ENCODE measurements at regions not wholly inside any gene's neighbourhood (a gene's known extent, or its start where the extent isn't known, plus 50 kb on each side); places are given as distances from the start of the nearest gene placed in this dataset.
A peak's percentile ranks its signal among the peaks of the same experiment; 100 is the strongest.
"Not testable (repeated sequence)": the region's sequence is repeated elsewhere in the genome, so short reads cannot be mapped to it uniquely, and the experiment has no call there.

- H2AK5ac ChIP-seq (ENCODE audit: low read length) = no peak overlapping the region
- no peaks in the 10 kb centered on the region for H3K79me1 ChIP-seq (ENCODE audit: low read length)
- H4K5ac ChIP-seq (ENCODE audit: low read length) = no peak overlapping the region
- no peak overlapping the region for H3K9ac ChIP-seq (ENCODE audit: low read length)
- no peak overlapping the region for H3K27ac ChIP-seq (ENCODE audit: low read depth, low read length)
- no peak overlapping the region for H3K4me3 ChIP-seq (ENCODE audit: low read length)
- H3K18ac ChIP-seq (ENCODE audit: low read length) = no peak overlapping the region
- no peak for DNase-seq
- H3K79me2 ChIP-seq (ENCODE audit: control insufficient read depth, insufficient read depth, low read length) = no peaks in the 10 kb centered on the region
- H3K4ac ChIP-seq (ENCODE audit: low read depth, low read length) = no peak overlapping the region
- H2BK5ac ChIP-seq (ENCODE audit: low read length) = no peak overlapping the region
- H3K27me3 ChIP-seq (ENCODE audit: insufficient read depth, low read length, poor library complexity) = no peaks in the 10 kb centered on the region
- H3K23ac ChIP-seq (ENCODE audit: low read length) = no peak overlapping the region
- H3K4me2 ChIP-seq (ENCODE audit: low read length) = no peak overlapping the region
- H3K56ac ChIP-seq (ENCODE audit: low read length) = no peak overlapping the region
- no peak overlapping the region for H2BK15ac ChIP-seq (replicated peaks; ENCODE audit: low read depth)
- H2BK120ac ChIP-seq (ENCODE audit: low read depth, low read length) = no peak overlapping the region
- H3K36me3 ChIP-seq (ENCODE audit: control insufficient read depth, insufficient read depth, low read length) = no peaks in the 10 kb centered on the region
- H4K8ac ChIP-seq (ENCODE audit: low read depth, low read length) = no peak overlapping the region
- H3K4me1 ChIP-seq (ENCODE audit: control insufficient read depth, low read depth, low read length) = no peaks in the 10 kb centered on the region
- no CpG with 5 or more reads among the region's 6 CpGs for WGBS (ENCODE audit: extremely low coverage, insufficient coverage, low lambda C conversion rate)
Measured at GRCh38 chr7:69208276-69208675, 390.0 kb upstream of the AUTS2 start.

- Histone ChIP-seq H3K79me1 (ENCODE audit: low read length) (no peaks in the 10 kb centered on the region), H4K8ac (ENCODE audit: low read depth, low read length) (no peak overlapping the region), H3K36me3 (ENCODE audit: control insufficient read depth, insufficient read depth, low read length) (no peaks in the 10 kb centered on the region), H3K4me1 (ENCODE audit: control insufficient read depth, low read depth, low read length) (no peaks in the 10 kb centered on the region), H3K4me2 (ENCODE audit: low read length) (no peak overlapping the region), H4K5ac (ENCODE audit: low read length) (no peak overlapping the region), H3K27ac (ENCODE audit: low read depth, low read length) (no peak overlapping the region), H2BK15ac (replicated peaks; ENCODE audit: low read depth) (no peak overlapping the region), H3K56ac (ENCODE audit: low read length) (no peak overlapping the region), H2AK5ac (ENCODE audit: low read length) (no peak overlapping the region), H3K4ac (ENCODE audit: low read depth, low read length) (no peak overlapping the region), H3K23ac (ENCODE audit: low read length) (no peak overlapping the region), H3K18ac (ENCODE audit: low read length) (no peak overlapping the region), H3K9ac (ENCODE audit: low read length) (no peak overlapping the region), H3K27me3 (ENCODE audit: insufficient read depth, low read length, poor library complexity) (no peaks in the 10 kb centered on the region), H3K79me2 (ENCODE audit: control insufficient read depth, insufficient read depth, low read length) (no peaks in the 10 kb centered on the region), H2BK5ac (ENCODE audit: low read length) (no peak overlapping the region), H3K4me3 (ENCODE audit: low read length) (no peak overlapping the region), H2BK120ac (ENCODE audit: low read depth, low read length) (no peak overlapping the region)
- WGBS (ENCODE audit: extremely low coverage, insufficient coverage, low lambda C conversion rate) = no CpG with 5 or more reads among the region's 6 CpGs
- DNase-seq = no peak
Measured at GRCh38 chr7:69208848-69209247, 389.4 kb upstream of the AUTS2 start.

- Histone ChIP-seq H3K79me2 (ENCODE audit: control insufficient read depth, insufficient read depth, low read length) (no peaks in the 10 kb centered on the region), H3K18ac (ENCODE audit: low read length) (no peak overlapping the region), H2BK5ac (ENCODE audit: low read length) (no peak overlapping the region), H2BK120ac (ENCODE audit: low read depth, low read length) (no peak overlapping the region), H3K36me3 (ENCODE audit: control insufficient read depth, insufficient read depth, low read length) (no peaks in the 10 kb centered on the region), H3K23ac (ENCODE audit: low read length) (no peak overlapping the region), H2BK15ac (replicated peaks; ENCODE audit: low read depth) (no peak overlapping the region), H3K27ac (ENCODE audit: low read depth, low read length) (no peak overlapping the region), H3K79me1 (ENCODE audit: low read length) (no peaks in the 10 kb centered on the region), H2AK5ac (ENCODE audit: low read length) (no peak overlapping the region), H3K4me3 (ENCODE audit: low read length) (no peak overlapping the region), H3K27me3 (ENCODE audit: insufficient read depth, low read length, poor library complexity) (no peaks in the 10 kb centered on the region), H3K9ac (ENCODE audit: low read length) (no peak overlapping the region), H4K8ac (ENCODE audit: low read depth, low read length) (no peak overlapping the region), H3K56ac (ENCODE audit: low read length) (no peak overlapping the region), H3K4me1 (ENCODE audit: control insufficient read depth, low read depth, low read length) (no peaks in the 10 kb centered on the region), H3K4me2 (ENCODE audit: low read length) (no peak overlapping the region), H4K5ac (ENCODE audit: low read length) (no peak overlapping the region), H3K4ac (ENCODE audit: low read depth, low read length) (no peak overlapping the region)
- DNase-seq = no peak
- WGBS (ENCODE audit: extremely low coverage, insufficient coverage, low lambda C conversion rate) = no CpG with 5 or more reads among the region's 10 CpGs
Measured at GRCh38 chr7:69211336-69211735, 386.9 kb upstream of the AUTS2 start.

GRCh38 chr7:69211739-69212138, 386.5 kb upstream of the AUTS2 start:
- Histone ChIP-seq H2BK120ac (ENCODE audit: low read depth, low read length) (no peak overlapping the region), H3K4me1 (ENCODE audit: control insufficient read depth, low read depth, low read length) (no peaks in the 10 kb centered on the region), H4K5ac (ENCODE audit: low read length) (no peak overlapping the region), H3K23ac (ENCODE audit: low read length) (no peak overlapping the region), H2BK15ac (replicated peaks; ENCODE audit: low read depth) (no peak overlapping the region), H3K56ac (ENCODE audit: low read length) (no peak overlapping the region), H3K9ac (ENCODE audit: low read length) (no peak overlapping the region), H3K79me1 (ENCODE audit: low read length) (no peaks in the 10 kb centered on the region), H3K27me3 (ENCODE audit: insufficient read depth, low read length, poor library complexity) (no peaks in the 10 kb centered on the region), H3K4ac (ENCODE audit: low read depth, low read length) (no peak overlapping the region), H3K4me3 (ENCODE audit: low read length) (no peak overlapping the region), H3K4me2 (ENCODE audit: low read length) (no peak overlapping the region), H3K36me3 (ENCODE audit: control insufficient read depth, insufficient read depth, low read length) (no peaks in the 10 kb centered on the region), H3K79me2 (ENCODE audit: control insufficient read depth, insufficient read depth, low read length) (no peaks in the 10 kb centered on the region), H2AK5ac (ENCODE audit: low read length) (no peak overlapping the region), H2BK5ac (ENCODE audit: low read length) (no peak overlapping the region), H4K8ac (ENCODE audit: low read depth, low read length) (no peak overlapping the region), H3K27ac (ENCODE audit: low read depth, low read length) (no peak overlapping the region), H3K18ac (ENCODE audit: low read length) (no peak overlapping the region)
- WGBS (ENCODE audit: extremely low coverage, insufficient coverage, low lambda C conversion rate) = no CpG with 5 or more reads among the region's 6 CpGs
- DNase-seq = peak; percentile 83

- Histone ChIP-seq H2AK5ac (ENCODE audit: low read length) (no peak overlapping the region), H3K4me2 (ENCODE audit: low read length) (no peak overlapping the region), H3K56ac (ENCODE audit: low read length) (no peak overlapping the region), H3K23ac (ENCODE audit: low read length) (no peak overlapping the region), H3K27me3 (ENCODE audit: insufficient read depth, low read length, poor library complexity) (peaks cover 1% of the 10 kb centered on the region), H4K8ac (ENCODE audit: low read depth, low read length) (no peak overlapping the region), H4K5ac (ENCODE audit: low read length) (no peak overlapping the region), H3K9ac (ENCODE audit: low read length) (no peak overlapping the region), H3K4ac (ENCODE audit: low read depth, low read length) (no peak overlapping the region), H3K79me2 (ENCODE audit: control insufficient read depth, insufficient read depth, low read length) (no peaks in the 10 kb centered on the region), H3K36me3 (ENCODE audit: control insufficient read depth, insufficient read depth, low read length) (no peaks in the 10 kb centered on the region), H2BK5ac (ENCODE audit: low read length) (no peak overlapping the region), H3K18ac (ENCODE audit: low read length) (no peak overlapping the region), H2BK120ac (ENCODE audit: low read depth, low read length) (no peak overlapping the region), H3K27ac (ENCODE audit: low read depth, low read length) (no peak overlapping the region), H2BK15ac (replicated peaks; ENCODE audit: low read depth) (no peak overlapping the region), H3K79me1 (ENCODE audit: low read length) (no peaks in the 10 kb centered on the region), H3K4me3 (ENCODE audit: low read length) (no peak overlapping the region), H3K4me1 (ENCODE audit: control insufficient read depth, low read depth, low read length) (no peaks in the 10 kb centered on the region)
- WGBS (ENCODE audit: extremely low coverage, insufficient coverage, low lambda C conversion rate) = no CpG with 5 or more reads among the region's 8 CpGs
- DNase-seq = no peak
Measured at GRCh38 chr7:69213878-69214277, 384.4 kb upstream of the AUTS2 start.

- not testable (repeated sequence) for H3K4ac ChIP-seq (ENCODE audit: low read depth, low read length); H3K18ac ChIP-seq (ENCODE audit: low read length); H3K4me1 ChIP-seq (ENCODE audit: control insufficient read depth, low read depth, low read length); H3K4me3 ChIP-seq (ENCODE audit: low read length); H3K56ac ChIP-seq (ENCODE audit: low read length); H3K36me3 ChIP-seq (ENCODE audit: control insufficient read depth, insufficient read depth, low read length); H2AK5ac ChIP-seq (ENCODE audit: low read length); H2BK5ac ChIP-seq (ENCODE audit: low read length); H2BK120ac ChIP-seq (ENCODE audit: low read depth, low read length); H4K8ac ChIP-seq (ENCODE audit: low read depth, low read length); H3K27ac ChIP-seq (ENCODE audit: low read depth, low read length); H3K27me3 ChIP-seq (ENCODE audit: insufficient read depth, low read length, poor library complexity); DNase-seq; H3K79me1 ChIP-seq (ENCODE audit: low read length); H3K4me2 ChIP-seq (ENCODE audit: low read length); H3K23ac ChIP-seq (ENCODE audit: low read length); H3K9ac ChIP-seq (ENCODE audit: low read length); H3K79me2 ChIP-seq (ENCODE audit: control insufficient read depth, insufficient read depth, low read length); H4K5ac ChIP-seq (ENCODE audit: low read length); H2BK15ac ChIP-seq (replicated peaks; ENCODE audit: low read depth)
- no CpG with 5 or more reads among the region's 10 CpGs for WGBS (ENCODE audit: extremely low coverage, insufficient coverage, low lambda C conversion rate)
Measured at GRCh38 chr7:69215516-69215915, 382.8 kb upstream of the AUTS2 start.
